Fibroblast of the aortic adventitia (primary cell): ENCODE measurements at regions not wholly inside any gene's neighbourhood (a gene's known extent, or its start where the extent isn't known, plus 50 kb on each side); places are given as distances from the start of the nearest gene placed in this dataset.

Source experiments
- DNase-seq: peaks from one replicate; pipeline ENCODE4 v3.0.0-alpha.2; 2010; ENCODE audit warnings: low read depth
- H3K4me3 ChIP-seq: 2 replicates; pipeline ENCODE4 v1.5.1; 2011; ENCODE audit warnings: low read depth, mild to moderate bottlenecking, control low read depth, low read length, moderate library complexity
- TF ChIP-seq, protein P1 (sequence below): IDR thresholded peaks from 2 replicates; pipeline ENCODE4 v1.5.1; 2011; ENCODE audit warnings: mild to moderate bottlenecking, low read length, control low read depth, inconsistent platforms; ENCODE audit not compliant: insufficient read depth

DNA sequence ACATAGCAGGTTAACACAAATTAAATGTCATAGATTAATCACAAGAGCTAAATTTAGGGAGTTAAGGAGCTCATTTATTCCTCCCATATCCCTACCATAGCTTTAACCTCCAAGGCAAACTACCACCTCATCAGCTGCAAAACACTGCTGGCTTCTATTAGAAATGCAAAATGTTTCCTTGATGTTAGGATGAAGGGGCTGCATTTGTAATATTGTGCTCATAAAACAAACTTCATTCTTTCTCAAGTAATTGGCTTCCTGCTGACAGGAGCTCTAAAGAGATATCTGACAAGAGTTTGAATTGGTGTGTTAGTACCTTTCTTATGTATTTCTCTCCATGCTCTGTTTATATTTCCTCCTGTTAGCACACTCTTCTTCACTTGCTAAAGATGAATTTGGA lies 152.1 kb downstream of the OLFM4 start:
- TF ChIP-seq, protein P1, sequence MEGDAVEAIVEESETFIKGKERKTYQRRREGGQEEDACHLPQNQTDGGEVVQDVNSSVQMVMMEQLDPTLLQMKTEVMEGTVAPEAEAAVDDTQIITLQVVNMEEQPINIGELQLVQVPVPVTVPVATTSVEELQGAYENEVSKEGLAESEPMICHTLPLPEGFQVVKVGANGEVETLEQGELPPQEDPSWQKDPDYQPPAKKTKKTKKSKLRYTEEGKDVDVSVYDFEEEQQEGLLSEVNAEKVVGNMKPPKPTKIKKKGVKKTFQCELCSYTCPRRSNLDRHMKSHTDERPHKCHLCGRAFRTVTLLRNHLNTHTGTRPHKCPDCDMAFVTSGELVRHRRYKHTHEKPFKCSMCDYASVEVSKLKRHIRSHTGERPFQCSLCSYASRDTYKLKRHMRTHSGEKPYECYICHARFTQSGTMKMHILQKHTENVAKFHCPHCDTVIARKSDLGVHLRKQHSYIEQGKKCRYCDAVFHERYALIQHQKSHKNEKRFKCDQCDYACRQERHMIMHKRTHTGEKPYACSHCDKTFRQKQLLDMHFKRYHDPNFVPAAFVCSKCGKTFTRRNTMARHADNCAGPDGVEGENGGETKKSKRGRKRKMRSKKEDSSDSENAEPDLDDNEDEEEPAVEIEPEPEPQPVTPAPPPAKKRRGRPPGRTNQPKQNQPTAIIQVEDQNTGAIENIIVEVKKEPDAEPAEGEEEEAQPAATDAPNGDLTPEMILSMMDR, result no peak
- no peak overlapping the region for H3K4me3 ChIP-seq
- no peak for DNase-seq

DNA sequence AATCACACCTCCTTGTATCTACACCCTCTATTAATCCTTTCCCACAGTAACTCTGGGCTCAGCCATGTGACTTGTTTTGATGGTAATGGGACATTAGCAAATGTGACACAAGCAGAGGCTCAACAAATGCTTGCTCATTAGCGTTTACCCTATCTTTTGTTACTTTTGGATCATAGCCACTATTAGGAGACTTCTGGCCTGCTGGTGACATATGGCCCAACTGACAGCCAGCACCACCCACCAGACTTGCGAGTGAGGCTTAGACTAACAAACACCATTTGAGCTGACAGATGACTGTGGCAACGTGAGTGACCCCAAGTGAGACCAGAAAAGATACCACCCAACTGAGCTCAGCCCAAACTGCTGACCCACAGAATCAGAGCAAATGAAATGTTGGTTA lies 154.1 kb downstream of the OLFM4 start:
- no peak for DNase-seq
- no peak overlapping the region for H3K4me3 ChIP-seq
- TF ChIP-seq, protein P1, result no peak

DNA sequence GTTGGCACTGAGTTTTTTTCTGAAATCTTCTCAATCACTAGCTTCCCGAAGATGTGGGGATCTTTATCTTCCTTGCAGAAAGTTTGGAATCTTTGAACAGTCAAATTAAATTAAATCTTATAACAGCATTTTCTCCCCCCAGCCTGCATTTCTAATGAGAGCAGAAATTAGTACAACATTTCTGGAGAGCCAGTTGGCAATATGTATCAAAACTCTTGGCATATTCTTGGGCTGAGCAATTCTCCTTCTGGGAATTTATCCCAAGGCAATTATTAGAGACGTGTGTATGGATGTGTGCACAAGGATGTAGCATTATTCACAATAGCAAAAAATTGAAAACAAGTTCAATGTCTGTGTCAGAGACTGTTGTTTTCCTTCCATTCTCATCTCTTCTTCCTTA lies 159.5 kb downstream of the OLFM4 start:
- DNase-seq, result no peak
- H3K4me3 ChIP-seq, result no peak overlapping the region
- TF ChIP-seq, protein P1, result no peak

DNA sequence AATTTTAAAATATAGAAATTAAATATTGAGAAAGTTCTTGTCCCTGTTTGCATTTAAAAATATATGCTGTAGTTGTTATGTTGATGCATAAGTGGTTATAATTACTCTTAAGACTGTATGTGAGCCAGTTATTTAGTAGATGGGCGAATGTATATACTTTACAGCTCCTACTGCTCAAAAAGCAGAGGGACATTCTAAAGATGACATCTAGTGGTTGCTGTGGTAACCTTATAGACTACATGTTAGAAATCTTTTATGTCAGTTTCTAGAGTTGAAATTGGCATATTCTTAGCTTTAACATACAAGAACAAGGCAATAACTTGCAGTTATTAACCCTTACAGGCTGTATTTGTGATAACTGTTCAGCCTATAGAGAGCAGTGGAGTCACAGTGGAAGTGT lies 160.5 kb downstream of the OLFM4 start:
- TF ChIP-seq, protein P1, result no peak
- no peak for DNase-seq
- H3K4me3 ChIP-seq, result no peak overlapping the region

DNA sequence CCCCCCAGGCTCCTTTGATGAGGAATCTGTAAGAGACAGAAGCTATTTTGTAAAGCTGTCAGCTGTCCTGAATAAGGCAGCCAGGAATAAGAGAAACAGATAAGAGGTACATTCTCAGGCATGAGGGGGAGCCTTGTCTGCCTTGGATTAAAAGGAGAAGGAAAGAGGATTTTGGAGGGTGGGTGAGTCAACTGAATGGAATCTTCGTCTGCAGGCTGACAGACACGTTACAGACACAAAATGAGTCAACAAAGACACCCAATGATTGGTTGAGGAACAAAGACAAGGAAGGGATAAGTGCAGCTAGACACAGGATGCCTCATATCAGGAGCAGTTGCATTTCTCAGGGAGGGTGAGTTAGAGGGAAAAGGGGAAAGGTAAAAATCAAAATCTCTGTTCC lies 162.5 kb downstream of the OLFM4 start:
- H3K4me3 ChIP-seq, result no peak overlapping the region
- TF ChIP-seq, protein P1, result no peak
- no peak for DNase-seq

DNA sequence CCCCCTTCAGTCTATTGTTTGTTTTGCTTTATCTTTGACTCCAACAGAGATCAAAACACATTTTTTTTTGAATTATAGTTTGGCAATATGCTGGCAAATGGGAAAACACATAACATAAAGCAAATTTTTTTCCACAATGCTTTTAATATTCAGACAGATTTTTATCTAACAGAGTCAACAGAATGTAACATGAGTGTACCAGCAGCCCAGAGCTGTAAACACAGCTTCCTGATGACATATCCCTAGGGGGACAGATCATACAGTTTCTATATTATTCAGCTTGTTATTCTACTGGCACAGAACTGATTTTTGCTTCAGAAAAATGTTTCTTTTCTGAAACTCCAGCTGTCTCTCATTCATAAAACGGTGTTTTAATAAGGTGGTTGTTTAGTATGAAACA lies 168.8 kb downstream of the OLFM4 start:
- TF ChIP-seq, protein P1, result no peak
- no peak overlapping the region for H3K4me3 ChIP-seq
- no peak for DNase-seq

DNA sequence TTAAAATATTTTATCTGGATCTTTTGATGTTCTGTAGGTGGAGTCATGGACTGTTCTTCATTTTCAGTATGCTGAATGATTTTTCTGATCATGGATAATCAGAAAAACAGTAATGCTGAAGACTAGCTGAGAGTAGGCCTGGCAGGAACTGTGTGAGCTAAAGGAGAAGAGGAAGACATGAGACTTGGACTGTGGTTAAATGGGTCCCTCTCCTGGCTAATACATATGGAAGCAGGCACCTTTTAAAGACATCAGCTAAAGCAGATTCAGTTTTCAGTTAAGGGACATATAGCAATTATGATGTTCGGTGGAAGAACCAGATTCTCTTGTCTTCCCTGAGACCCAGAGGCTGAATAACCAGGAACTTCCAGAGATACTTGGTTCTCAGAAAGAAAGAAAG lies 169.4 kb downstream of the OLFM4 start:
- TF ChIP-seq, protein P1, result no peak
- H3K4me3 ChIP-seq, result no peak overlapping the region
- DNase-seq, result no peak
